ENCODE measurements at regions not wholly inside any gene's neighbourhood (a gene's known extent, or its start where the extent isn't known, plus 50 kb on each side); places are given as distances from the start of the nearest gene placed in this dataset.

DNA sequence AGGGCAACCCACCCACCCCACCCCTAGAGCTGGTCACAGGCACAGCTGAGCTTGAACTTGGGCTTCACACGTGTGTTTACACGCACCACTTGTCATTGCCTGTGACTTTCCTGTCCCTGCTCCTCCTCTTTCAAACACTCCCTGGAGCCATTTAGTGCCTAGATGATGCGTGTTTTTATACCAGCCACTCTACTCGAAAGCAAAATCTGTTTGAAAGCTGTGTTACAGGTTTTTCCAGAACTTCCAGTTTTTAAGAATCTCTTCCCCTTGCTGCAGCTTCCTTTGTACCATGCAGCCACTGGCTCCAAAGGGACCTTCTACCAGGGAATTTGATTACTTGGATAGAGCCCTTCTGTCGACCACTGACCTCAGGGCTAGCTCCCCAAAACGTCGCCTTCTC is 78.8 kb upstream of the SPRY4 start:
- TF ChIP-seq, protein P1, sequence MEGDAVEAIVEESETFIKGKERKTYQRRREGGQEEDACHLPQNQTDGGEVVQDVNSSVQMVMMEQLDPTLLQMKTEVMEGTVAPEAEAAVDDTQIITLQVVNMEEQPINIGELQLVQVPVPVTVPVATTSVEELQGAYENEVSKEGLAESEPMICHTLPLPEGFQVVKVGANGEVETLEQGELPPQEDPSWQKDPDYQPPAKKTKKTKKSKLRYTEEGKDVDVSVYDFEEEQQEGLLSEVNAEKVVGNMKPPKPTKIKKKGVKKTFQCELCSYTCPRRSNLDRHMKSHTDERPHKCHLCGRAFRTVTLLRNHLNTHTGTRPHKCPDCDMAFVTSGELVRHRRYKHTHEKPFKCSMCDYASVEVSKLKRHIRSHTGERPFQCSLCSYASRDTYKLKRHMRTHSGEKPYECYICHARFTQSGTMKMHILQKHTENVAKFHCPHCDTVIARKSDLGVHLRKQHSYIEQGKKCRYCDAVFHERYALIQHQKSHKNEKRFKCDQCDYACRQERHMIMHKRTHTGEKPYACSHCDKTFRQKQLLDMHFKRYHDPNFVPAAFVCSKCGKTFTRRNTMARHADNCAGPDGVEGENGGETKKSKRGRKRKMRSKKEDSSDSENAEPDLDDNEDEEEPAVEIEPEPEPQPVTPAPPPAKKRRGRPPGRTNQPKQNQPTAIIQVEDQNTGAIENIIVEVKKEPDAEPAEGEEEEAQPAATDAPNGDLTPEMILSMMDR (IDR thresholded peaks at IDR 0.05; ENCODE audit: low read depth, low read length), result no peak
- TF ChIP-seq EZH2phosphoT487 (IDR thresholded peaks at IDR 0.05; ENCODE audit: low read depth), result no peak
